T-helper 9 cell (primary cell): ENCODE measurements at regions not wholly inside any gene's neighbourhood (a gene's known extent, or its start where the extent isn't known, plus 50 kb on each side); places are given as distances from the start of the nearest gene placed in this dataset.
"Not testable (repeated sequence)": the region's sequence is repeated elsewhere in the genome, so short reads cannot be mapped to it uniquely, and the experiment has no call there.

ENCODE experiments used
- DNase-seq: peaks from one replicate; pipeline ENCODE4 v3.0.0-alpha.2; 2020

DNA sequence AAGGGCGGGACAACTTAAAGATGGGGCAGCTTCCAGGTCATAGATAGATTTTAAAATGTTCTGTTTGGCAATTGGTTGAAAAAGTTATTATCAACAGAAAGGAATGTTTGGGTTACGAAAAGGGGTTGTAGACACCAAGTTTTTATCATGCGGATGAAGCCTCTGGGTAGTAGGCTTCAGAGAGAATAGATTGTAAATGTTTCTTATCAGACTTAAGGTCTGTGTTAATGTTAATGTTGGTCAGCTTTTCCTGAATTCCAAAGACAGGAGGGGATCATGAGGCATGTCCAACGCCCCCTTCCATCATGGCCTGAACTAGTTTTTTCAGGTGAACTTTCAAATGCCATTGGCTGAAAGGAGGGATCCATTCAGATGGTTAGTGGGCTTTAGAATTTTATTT is 84.2 kb upstream of the KIF5B start:
- DNase-seq, result no peak

DNA sequence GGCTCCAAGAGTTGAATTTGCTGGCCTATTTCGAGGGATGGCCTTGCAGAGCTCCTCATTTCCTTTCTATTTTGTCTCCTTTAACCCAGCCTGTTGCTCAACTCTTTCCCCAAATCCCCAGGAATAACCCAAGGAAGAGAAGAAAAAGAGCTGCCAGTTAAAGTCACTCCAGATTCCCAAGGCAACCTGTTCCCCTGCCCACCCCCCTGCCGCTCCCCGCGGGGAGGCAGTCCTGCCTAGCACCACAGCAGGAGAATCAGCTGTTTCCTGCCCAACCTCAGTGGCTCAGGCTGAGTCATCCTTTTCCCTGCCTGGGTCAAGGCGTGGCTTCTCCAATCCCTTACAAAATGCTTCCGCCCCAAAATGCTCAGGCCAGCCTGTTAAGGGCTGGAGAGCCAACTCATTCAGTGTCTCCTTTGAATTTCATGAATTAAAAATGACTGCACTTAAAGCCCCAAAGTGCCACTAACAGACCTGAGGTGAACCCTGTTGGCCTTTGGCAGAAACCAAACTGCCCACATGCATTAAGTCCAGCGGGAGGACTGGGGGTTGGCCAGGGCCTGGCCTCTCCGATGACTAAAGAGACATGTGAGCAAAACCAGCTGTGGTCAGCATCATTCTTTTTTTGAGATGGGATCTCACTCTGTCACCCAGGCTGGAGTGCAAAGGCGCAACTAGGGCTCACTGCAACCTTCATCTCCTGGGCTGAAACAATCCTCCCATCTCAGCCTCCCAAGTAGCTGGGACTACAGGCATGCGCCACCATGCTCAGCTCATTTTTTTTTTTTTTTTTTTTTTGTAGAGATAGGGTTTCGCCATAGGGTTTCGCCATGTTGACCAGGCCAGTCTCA is 83.2 kb upstream of the KIF5B start:
- no peak for DNase-seq

DNA sequence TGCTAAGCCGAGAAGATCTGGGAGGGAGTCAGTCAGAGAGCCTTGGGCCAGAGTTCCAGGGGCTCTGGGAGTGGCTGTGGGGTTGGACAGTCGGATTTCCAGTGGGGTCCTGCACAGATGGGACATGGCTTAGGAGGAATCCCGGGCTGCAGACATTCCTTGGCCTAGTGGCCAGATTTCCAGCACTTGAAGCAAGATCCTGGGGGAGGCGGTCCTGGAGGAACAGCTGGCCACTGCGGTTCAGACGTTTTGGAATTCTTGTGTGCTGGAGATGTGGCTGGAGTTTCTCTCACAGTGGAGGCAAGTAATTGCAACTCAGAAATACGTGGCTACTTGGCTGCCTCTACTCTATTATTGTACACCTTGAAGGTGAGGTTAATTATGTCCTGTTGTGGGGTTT is 80.7 kb upstream of the KIF5B start:
- DNase-seq, result not testable (repeated sequence)

DNA sequence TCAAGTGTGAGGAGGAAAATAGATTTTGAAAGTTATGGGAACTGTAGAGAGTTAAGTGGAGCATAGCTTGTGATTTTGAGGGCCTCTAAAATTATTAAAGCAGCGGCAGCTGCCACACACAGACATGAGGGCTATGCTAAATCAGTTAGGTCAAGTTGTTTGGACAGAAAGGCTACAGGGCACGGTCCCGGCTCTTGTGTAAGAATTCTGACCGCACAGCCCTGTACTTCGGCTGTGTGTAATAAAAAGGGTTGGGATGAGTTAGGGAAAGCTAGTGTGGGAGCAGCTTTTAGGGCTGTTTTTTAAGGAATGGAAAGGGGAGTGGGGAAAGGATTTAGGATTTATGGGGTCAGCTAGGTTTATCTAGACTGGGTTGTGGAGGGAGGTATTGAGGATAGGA is 79.6 kb upstream of the KIF5B start:
- not testable (repeated sequence) for DNase-seq

DNA sequence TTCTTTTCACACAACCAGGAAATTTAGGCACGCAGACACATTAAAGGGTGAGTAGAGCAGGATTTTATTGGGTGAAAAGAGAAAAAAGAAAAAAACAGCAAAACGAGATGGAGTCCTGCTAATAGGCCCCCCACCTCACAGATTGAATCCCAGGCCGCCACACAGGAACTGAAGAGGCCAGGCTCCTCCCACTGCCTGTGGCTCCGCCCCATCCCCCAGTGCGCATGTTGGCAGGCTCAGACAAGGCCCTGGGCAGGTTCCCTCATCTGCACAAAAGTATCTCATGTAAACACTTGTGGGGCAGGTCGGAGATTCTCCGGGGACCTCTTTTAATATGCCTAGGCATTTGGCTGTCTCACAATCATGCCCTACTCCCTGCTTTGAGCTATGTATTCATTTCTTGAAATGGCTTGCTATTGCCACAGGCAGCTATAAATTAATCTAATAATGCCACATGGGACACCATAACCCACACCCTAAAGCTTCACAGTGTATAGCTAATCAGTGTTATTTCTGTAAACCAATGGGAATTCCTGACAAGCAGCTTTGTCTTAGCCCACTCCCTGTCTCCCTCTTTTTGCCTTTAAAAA is 76.2 kb upstream of the KIF5B start:
- no peak for DNase-seq

DNA sequence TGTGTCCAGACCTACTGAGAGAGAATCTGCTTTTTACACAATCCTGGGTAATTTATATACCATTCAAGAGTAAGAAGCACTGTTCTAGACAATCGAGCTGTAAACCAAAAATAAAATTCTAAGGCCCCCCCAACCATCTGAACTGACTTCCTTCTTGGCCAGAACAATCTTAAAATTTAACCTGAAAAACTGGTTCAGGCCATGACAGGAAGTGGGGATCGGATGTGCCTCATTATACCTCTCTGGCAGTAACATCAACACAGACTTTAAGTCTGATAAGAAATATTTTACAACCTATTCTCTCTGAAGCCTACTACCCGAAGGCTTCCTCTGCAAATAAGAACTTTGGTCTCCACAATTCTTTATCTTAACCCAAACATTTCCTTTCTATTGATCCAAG is 75.2 kb upstream of the KIF5B start:
- DNase-seq, result no peak

DNA sequence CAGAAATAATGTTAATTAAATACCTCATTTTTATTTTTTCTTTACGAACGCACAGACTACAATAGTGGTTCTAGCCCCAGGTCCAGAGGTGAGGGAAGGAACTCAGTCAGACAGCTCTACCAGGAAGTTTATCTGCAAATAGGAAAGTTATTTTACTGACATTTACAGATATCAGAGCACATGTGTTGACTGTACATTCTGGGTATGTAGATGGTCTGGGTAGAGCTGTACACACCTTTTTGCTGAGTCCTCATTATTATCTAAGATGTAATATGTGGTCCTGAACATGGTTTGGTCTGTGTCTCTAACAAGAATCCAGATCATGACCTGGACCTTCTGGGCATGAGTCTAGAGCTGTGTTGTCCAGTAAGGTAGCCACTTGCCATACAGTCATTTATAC is 74.6 kb upstream of the KIF5B start:
- DNase-seq, result no peak

DNA sequence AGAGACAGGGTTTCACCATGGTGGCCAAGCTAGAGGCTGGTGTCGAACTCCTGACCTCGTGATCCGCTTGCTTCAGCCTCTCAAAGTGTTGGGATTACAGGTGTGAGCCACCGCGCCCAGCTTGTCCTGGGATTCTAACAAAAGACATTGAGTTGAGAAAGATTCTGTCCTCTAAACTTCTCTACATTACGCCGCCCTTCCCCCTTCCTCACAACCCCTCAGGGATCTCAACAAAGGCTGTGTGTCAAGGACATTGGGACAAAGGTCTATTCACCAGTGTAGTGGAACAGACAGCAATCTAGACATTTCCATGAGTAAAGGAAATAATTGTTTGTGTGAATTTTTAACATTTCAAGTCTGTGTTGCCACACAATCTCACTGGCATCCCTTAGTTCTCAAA is 68.8 kb upstream of the KIF5B start:
- no peak for DNase-seq

DNA sequence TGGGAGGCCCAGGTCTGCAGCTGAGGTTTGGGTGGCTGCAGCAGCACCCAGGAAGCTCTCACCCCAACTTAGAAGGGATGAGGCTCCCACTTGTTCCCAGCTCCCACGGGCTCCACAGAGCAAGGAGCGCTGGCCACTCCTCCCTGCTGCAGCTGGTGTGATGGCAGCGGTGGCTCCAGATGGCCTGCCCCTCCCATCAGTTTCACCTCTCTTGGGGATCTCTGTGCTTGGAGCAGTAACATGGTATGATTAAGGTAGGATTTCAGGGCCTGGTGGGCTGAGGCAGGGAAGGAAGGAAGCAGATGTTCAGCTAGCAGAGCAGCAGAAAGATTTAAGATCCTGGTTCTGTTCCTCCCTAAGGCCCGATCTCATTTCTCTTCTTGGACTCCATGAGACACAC is 66.8 kb upstream of the KIF5B start:
- DNase-seq, result no peak

DNA sequence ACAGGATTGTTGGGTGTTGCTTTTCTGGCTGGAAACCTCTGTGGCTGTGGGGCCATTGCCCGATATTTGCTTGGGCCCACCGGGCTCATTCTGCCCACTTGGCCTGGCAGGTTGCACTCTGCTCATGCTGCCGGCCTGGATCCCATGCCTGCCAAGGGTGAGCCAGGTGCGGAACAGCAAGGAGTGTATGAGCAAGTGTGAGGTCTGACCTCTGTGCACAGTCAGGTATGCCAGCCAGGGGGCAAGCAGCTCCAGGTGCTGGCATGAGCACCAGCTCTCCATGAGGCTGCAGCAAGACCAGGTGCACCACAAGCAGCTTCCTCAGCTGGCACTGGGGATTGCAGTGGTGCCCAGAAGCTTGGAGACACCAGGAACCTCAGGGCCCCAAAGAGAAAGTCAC is 65.4 kb upstream of the KIF5B start:
- no peak for DNase-seq

DNA sequence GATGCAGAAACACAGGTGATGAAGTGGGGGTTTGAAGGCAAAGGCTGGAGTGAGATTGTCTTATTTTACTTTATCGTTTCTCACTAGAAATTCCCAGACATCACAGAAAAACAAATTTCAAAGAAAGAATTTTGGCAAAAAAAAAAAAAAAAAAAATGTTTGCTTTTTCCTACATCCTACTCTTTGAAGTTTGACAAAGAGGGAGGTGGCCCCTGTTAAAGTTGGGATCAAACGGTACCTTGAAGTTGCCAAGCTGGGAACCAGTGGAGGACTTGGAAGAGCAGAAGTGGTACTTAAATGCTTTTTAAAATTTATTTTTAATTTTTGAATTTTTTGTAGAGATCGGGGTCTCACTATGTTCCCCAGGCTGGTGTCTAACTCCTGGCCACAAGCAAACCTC is 63.9 kb upstream of the KIF5B start:
- no peak for DNase-seq

DNA sequence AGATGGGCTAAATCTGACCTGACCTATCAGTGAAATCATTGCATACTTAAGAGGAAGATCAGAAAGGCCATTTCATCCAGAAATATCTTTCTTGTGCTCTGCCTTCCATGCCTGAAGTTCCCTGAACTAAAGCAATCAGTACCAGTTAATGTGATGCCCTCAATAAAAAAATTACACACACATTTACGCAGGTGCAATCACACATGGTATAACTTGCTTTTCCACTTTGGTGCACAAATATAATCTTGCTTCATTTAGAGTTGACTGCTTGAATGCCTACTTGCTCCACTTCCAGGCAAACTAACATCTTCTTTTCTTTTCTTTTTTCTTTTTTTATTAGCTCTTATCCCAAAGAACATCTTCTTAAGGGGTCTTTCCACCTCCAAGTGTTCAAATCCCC is 58.3 kb upstream of the KIF5B start:
- no peak for DNase-seq

DNA sequence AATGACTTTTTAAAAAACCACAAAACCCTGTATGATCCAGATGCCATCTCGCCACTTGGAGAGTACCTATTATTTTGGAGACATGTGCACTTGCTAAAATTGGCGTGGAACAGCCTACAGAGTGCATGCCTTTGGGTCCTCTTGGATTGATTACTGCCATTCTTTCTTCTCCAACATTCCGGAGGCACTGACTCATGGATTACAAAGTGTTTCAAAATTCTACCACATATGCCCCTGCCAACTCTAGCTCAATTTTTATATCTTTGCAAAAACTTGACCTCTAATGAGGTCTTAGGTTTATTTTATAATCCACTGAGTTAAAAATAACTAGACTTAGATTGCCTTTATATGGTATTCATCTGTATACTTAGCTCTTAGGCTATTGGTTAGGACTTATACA is 55.8 kb upstream of the KIF5B start:
- DNase-seq, result no peak

DNA sequence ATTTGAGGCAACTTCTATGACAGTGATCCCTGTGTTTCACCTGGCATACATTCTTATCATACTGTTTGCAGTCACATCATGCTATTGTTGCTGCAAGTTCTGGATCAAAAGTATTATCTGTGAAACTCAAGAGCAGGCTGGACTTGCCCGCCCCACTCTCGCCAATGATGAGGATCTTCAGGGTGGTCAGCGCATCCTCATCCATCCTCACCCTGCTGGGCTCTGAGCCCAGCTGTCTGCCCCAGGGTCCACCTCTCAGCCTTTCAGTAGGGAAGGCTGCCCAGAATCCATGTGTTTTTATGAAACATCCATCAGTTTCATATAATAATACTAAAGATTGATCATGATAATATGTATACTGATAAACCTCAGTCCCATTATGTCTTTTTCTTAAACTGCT is 55.4 kb upstream of the KIF5B start:
- DNase-seq, result no peak

DNA sequence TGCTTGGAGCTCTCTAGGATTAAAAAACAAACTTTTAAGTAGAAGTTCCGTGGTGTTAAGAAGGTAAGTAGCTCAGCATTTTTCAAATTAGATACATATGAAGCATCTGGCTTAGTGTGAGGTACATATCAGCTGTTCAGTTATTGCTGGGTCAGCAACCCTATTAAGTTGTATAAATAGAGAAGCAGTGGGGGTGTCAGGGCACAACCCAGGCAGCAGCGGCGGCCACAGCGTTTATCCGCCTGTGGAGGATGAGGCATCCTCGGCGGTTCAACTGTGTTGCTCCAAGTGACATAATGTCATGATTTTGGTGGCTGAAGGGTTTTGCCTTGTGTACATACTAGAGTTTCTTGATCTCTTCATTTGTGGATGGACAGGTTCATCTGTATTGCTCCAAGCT is 54.6 kb upstream of the KIF5B start:
- no peak for DNase-seq

DNA sequence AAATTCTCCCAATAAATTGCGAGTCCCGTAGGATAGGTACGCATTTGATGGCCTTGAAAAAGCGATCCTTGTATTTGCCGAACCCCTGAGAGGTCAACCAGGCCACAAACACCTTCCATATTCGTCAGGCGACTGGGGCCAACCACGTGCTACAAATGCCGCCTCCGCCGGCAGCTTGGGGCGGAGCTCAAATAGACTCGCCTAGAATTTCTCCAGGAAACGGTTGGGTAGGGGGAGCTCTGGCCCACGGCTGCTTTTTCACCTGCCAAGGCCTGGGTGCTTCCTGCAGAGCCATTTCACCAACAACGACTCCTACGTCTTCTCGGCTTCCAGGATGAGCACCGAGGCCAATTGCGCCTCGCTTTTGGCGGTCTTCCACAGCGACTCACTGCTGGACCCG is 53.4 kb upstream of the KIF5B start:
- DNase-seq, result no peak
